Cardiac muscle cell (in vitro differentiated cells and primary cell): ENCODE measurements at regions not wholly inside any gene's neighbourhood (a gene's known extent, or its start where the extent isn't known, plus 50 kb on each side); places are given as distances from the start of the nearest gene placed in this dataset.

Experiments used
- DNase-seq, 2 donors: peaks; one replicate each; pipeline versions ENCODE4 v3.0.0 to v3.0.0-alpha.2; 2010 to 2017; ENCODE audit warnings: low read depth in 1 of 2, low spot score in 1 of 2
- H3K27ac ChIP-seq: fragments of 200-600 bp; sonication (generic); 2 replicates; pipeline ENCODE4 v1.5.1; 2016
- H3K27me3 ChIP-seq: fragments of 200-600 bp; sonication (generic); 2 replicates; pipeline ENCODE4 v1.6.0; 2016; ENCODE audit warnings: control low read depth
- H3K36me3 ChIP-seq: fragments of 200-600 bp; sonication (generic); 2 replicates; pipeline ENCODE4 v1.5.1; 2016; ENCODE audit warnings: control low read depth
- H3K4me1 ChIP-seq: fragments of 200-600 bp; sonication (generic); 2 replicates; pipeline ENCODE4 v1.8.1; 2017; ENCODE audit warnings: low read depth, mild to moderate bottlenecking, mixed run types
- H3K4me3 ChIP-seq: fragments of 200-600 bp; sonication (generic); 2 replicates; pipeline ENCODE4 v1.5.1; 2016; ENCODE audit warnings: mild to moderate bottlenecking
- H3K9me3 ChIP-seq: fragments of 200-600 bp; sonication (generic); 2 replicates; pipeline ENCODE4 v1.5.1; 2017; ENCODE audit warnings: low read depth, mild to moderate bottlenecking, control low read depth
- CTCF ChIP-seq: IDR thresholded peaks from 2 replicates; pipeline ENCODE4 v1.5.1; 2012; ENCODE audit warnings: low read depth, mild to moderate bottlenecking, low read length

- H3K36me3 ChIP-seq, result no peaks in the 10 kb centered on the region
- no peaks in the 10 kb centered on the region for H3K9me3 ChIP-seq
- no peaks in the 10 kb centered on the region for H3K27me3 ChIP-seq
- no peak overlapping the region for H3K27ac ChIP-seq
- no peaks in the 10 kb centered on the region for H3K4me1 ChIP-seq
- no peak for DNase-seq
- no peak for TF ChIP-seq CTCF
- H3K4me3 ChIP-seq, result no peak overlapping the region
Measured at GRCh38 chr6:158877716-158878115, 58.5 kb upstream of the EZR start.

GRCh38 chr6:158876886-158877285 lies 57.7 kb upstream of the EZR start:
- Histone ChIP-seq H3K4me3 (no peak overlapping the region), H3K27me3 (no peaks in the 10 kb centered on the region), H3K9me3 (no peaks in the 10 kb centered on the region), H3K27ac (no peak overlapping the region), H3K4me1 (no peaks in the 10 kb centered on the region), H3K36me3 (no peaks in the 10 kb centered on the region)
- no peak for TF ChIP-seq CTCF
- no peak for DNase-seq

- H3K4me3 ChIP-seq, result no peak overlapping the region
- no peak for TF ChIP-seq CTCF
Measured at GRCh38 chr6:158870649-158870957, 51.4 kb upstream of the EZR start.

GRCh38 chr6:158869826-158870648 lies 50.9 kb upstream of the EZR start:
- Histone ChIP-seq H3K27me3 (no peaks in the 10 kb centered on the region), H3K4me3 (peak overlapping the region; percentile 37), H3K4me1 (no peaks in the 10 kb centered on the region), H3K36me3 (no peaks in the 10 kb centered on the region), H3K27ac (peak overlapping the region; percentile 81), H3K9me3 (no peaks in the 10 kb centered on the region)
- no peak for TF ChIP-seq CTCF
- peak in 1 of 2 donors; percentile 90 for DNase-seq

More at GRCh38 chr6:158870649-158870957, 51.4 kb upstream of the EZR start:
- no peak for DNase-seq
- H3K27me3 ChIP-seq, result no peaks in the 10 kb centered on the region
- no peaks in the 10 kb centered on the region for H3K36me3 ChIP-seq
- no peaks in the 10 kb centered on the region for H3K4me1 ChIP-seq
- H3K9me3 ChIP-seq, result no peaks in the 10 kb centered on the region
- no peak overlapping the region for H3K27ac ChIP-seq

- Histone ChIP-seq H3K9me3 (no peaks in the 10 kb centered on the region), H3K27ac (peak overlapping the region; percentile 81), H3K36me3 (no peaks in the 10 kb centered on the region), H3K4me1 (no peaks in the 10 kb centered on the region), H3K4me3 (peak overlapping the region; percentile 37), H3K27me3 (no peaks in the 10 kb centered on the region)
- DNase-seq, result peak in 1 of 2 donors; percentile 90
- TF ChIP-seq CTCF, result no peak
Measured at GRCh38 chr6:158868890-158869825, 50.0 kb upstream of the EZR start.
